ENCODE measurements at regions not wholly inside any gene's neighbourhood (a gene's known extent, or its start where the extent isn't known, plus 50 kb on each side); places are given as distances from the start of the nearest gene placed in this dataset.

DNA sequence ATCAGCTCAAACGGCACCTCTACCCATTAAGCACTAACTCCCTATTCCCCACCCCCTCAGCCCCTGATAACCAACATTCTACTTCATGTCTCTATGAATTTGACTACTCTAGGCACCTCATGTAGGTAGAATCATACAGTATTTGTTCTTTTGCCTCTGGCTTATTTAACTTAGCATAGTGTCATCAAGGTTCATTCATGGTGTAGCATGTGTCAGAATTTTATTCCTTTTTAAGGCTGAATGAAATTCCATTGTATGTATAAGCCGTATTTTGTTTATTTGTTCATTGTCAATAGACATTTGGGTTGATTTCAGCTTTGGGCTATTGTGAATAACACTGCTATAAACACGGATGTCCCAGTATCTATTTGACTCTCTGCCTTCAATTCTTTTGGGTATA is 794.9 kb upstream of the SOX9 start:
- Histone ChIP-seq H3F3A (ENCODE audit: low read depth) (no peaks in the 10 kb centered on the region), H3K79me2 (ENCODE audit: insufficient read depth, low read length) (no peaks in the 10 kb centered on the region), H3K4me2 (ENCODE audit: low read depth, low read length, poor library complexity, severe bottlenecking) (no peak overlapping the region), H3K9me2 (replicated peaks; ENCODE audit: low read depth, low read length) (no peaks in the 10 kb centered on the region), H3K27me3 (ENCODE audit: insufficient read depth, low read length, poor library complexity, severe bottlenecking) (no peaks in the 10 kb centered on the region), H3K4me1 (ENCODE audit: insufficient read depth, low read length, poor library complexity, severe bottlenecking) (no peaks in the 10 kb centered on the region), H3K9ac (ENCODE audit: low read depth, low read length, poor library complexity, severe bottlenecking) (no peak overlapping the region), H3K4me3 (ENCODE audit: low read length, poor library complexity, severe bottlenecking) (no peak overlapping the region), H3K9me3 (ENCODE audit: insufficient read depth, low read depth, low read length) (no peaks in the 10 kb centered on the region; the same call in 1 of the 2 replicates), H4K20me1 (ENCODE audit: insufficient read depth, low read length, poor library complexity, severe bottlenecking) (no peaks in the 10 kb centered on the region), H2AFZ (ENCODE audit: low read length) (no peak overlapping the region), H3K36me3 (ENCODE audit: insufficient read depth, low read length) (no peaks in the 10 kb centered on the region)
- TF ChIP-seq CTCF (conservative IDR thresholded peaks at IDR 0.05; ENCODE audit: low read length) (no peak), EZH2phosphoT487 (IDR thresholded peaks at IDR 0.05; ENCODE audit: borderline replicate concordance) (no peak)

GRCh38 chr17:71327376-71328059 is 793.3 kb upstream of the SOX9 start:
- Histone ChIP-seq H3K4me2 (ENCODE audit: low read depth, low read length, poor library complexity, severe bottlenecking) (no peak overlapping the region), H3K36me3 (ENCODE audit: insufficient read depth, low read length) (no peaks in the 10 kb centered on the region), H3K4me3 (ENCODE audit: low read length, poor library complexity, severe bottlenecking) (no peak overlapping the region), H3K9me2 (replicated peaks; ENCODE audit: low read depth, low read length) (no peaks in the 10 kb centered on the region), H3K9me3 (ENCODE audit: insufficient read depth, low read depth, low read length) (no peaks in the 10 kb centered on the region; the same call in 1 of the 2 replicates), H3K27me3 (ENCODE audit: insufficient read depth, low read length, poor library complexity, severe bottlenecking) (no peaks in the 10 kb centered on the region), H3K9ac (ENCODE audit: low read depth, low read length, poor library complexity, severe bottlenecking) (no peak overlapping the region), H3F3A (ENCODE audit: low read depth) (no peaks in the 10 kb centered on the region), H3K79me2 (ENCODE audit: insufficient read depth, low read length) (no peaks in the 10 kb centered on the region), H4K20me1 (ENCODE audit: insufficient read depth, low read length, poor library complexity, severe bottlenecking) (no peaks in the 10 kb centered on the region), H2AFZ (ENCODE audit: low read length) (no peak overlapping the region), H3K4me1 (ENCODE audit: insufficient read depth, low read length, poor library complexity, severe bottlenecking) (no peaks in the 10 kb centered on the region)
- no peak for TF ChIP-seq CTCF (conservative IDR thresholded peaks at IDR 0.05; ENCODE audit: low read length)
- TF ChIP-seq EZH2phosphoT487 (IDR thresholded peaks at IDR 0.05; ENCODE audit: borderline replicate concordance) = no peak

DNA sequence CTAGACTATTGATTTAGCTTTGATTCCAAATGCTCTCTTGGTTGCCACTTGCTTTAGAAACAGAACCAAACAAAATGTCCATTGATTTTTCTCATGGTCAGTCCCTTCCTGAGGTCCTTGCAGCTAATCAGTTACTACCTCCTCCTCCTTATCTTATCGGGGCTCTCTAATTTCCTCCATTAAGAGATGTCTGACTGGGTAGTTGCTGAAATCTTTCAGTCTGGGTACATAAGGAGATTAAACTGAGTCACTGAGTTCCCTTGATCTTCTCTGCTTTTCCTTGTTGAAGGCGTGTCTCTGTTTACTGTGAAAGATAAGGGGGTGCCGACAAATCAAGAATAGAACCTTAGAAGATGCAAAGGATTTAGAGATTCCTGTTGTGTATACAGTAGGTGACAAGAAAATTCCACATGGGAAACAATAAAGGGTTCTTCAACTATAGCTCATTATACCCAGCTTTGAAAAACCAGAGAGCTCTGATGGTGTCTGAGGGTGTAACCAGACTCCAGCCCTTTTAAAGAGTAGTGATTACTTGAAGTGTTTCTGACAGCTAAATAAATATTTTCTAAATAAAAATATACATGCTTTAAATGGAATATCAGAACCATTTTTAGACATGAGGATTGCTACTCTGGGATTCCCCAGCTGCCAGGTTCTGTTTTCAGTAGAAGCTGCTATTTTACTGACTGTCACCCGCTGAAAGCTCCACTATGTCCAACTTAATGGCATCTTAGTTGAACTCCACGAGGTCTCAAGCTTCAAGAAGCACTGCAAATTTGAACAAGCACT is 791.3 kb upstream of the SOX9 start:
- H3K27me3 ChIP-seq (ENCODE audit: insufficient read depth, low read length, poor library complexity, severe bottlenecking) = no peaks in the 10 kb centered on the region
- no peaks in the 10 kb centered on the region for H3K36me3 ChIP-seq (ENCODE audit: insufficient read depth, low read length)
- H4K20me1 ChIP-seq (ENCODE audit: insufficient read depth, low read length, poor library complexity, severe bottlenecking) = no peaks in the 10 kb centered on the region
- H2AFZ ChIP-seq (ENCODE audit: low read length) = no peak overlapping the region
- H3K4me2 ChIP-seq (ENCODE audit: low read depth, low read length, poor library complexity, severe bottlenecking) = no peak overlapping the region
- TF ChIP-seq CTCF (conservative IDR thresholded peaks at IDR 0.05; ENCODE audit: low read length) = no peak
- TF ChIP-seq EZH2phosphoT487 (IDR thresholded peaks at IDR 0.05; ENCODE audit: borderline replicate concordance) = no peak
- H3K4me3 ChIP-seq (ENCODE audit: low read length, poor library complexity, severe bottlenecking) = no peak overlapping the region
- no peaks in the 10 kb centered on the region for H3K9me2 ChIP-seq (replicated peaks; ENCODE audit: low read depth, low read length)
- H3F3A ChIP-seq (ENCODE audit: low read depth) = no peaks in the 10 kb centered on the region
- no peak overlapping the region for H3K9ac ChIP-seq (ENCODE audit: low read depth, low read length, poor library complexity, severe bottlenecking)
- H3K79me2 ChIP-seq (ENCODE audit: insufficient read depth, low read length) = no peaks in the 10 kb centered on the region
- H3K9me3 ChIP-seq (ENCODE audit: insufficient read depth, low read depth, low read length) = no peaks in the 10 kb centered on the region; the same call in 1 of the 2 replicates
- no peaks in the 10 kb centered on the region for H3K4me1 ChIP-seq (ENCODE audit: insufficient read depth, low read length, poor library complexity, severe bottlenecking)

Measured in Loucy (cell line).